M059J (cell line): ENCODE measurements at regions not wholly inside any gene's neighbourhood (a gene's known extent, or its start where the extent isn't known, plus 50 kb on each side); places are given as distances from the start of the nearest gene placed in this dataset.

Source experiments
- DNase-seq: peaks from one replicate; pipeline ENCODE4 v3.0.0-alpha.2; 2012; ENCODE audit warnings: low read depth

GRCh38 chr5:42338136-42338535 lies 85.1 kb upstream of the GHR start:
- no peak for DNase-seq

GRCh38 chr5:42349163-42349562 lies 74.1 kb upstream of the GHR start:
- DNase-seq: no peak

- DNase-seq: no peak
These were observed 71.3 kb upstream of the GHR start for GRCh38 chr5:42351956-42352355.

GRCh38 chr5:42360056-42360455 lies 63.2 kb upstream of the GHR start:
- peak; percentile 37 for DNase-seq

- DNase-seq: no peak
These were observed 62.5 kb upstream of the GHR start for GRCh38 chr5:42360616-42361314.

- peak; percentile 15 for DNase-seq
These were observed 61.9 kb upstream of the GHR start for GRCh38 chr5:42361315-42361688.

GRCh38 chr5:42366051-42366450 lies 57.2 kb upstream of the GHR start:
- no peak for DNase-seq
